ENCODE measurements at regions not wholly inside any gene's neighbourhood (a gene's known extent, or its start where the extent isn't known, plus 50 kb on each side); places are given as distances from the start of the nearest gene placed in this dataset.

- no peaks in the 10 kb centered on the region for H3F3A ChIP-seq (ENCODE audit: insufficient read depth, low read length)
- no peak overlapping the region for H2AFZ ChIP-seq (ENCODE audit: low read length)
- no peaks in the 10 kb centered on the region for H4K20me1 ChIP-seq (ENCODE audit: insufficient read depth, low read length)
- no peaks in the 10 kb centered on the region for H3K9me3 ChIP-seq (ENCODE audit: low read length)
- no peak overlapping the region for H3K4me3 ChIP-seq (ENCODE audit: low read depth, low read length, poor library complexity, severe bottlenecking)
- no peaks in the 10 kb centered on the region for H3K4me1 ChIP-seq (ENCODE audit: insufficient read depth, low read length, severe bottlenecking)
- no peaks in the 10 kb centered on the region for H3K36me3 ChIP-seq (ENCODE audit: insufficient read depth, low read length)
- no peaks in the 10 kb centered on the region for H3K9me2 ChIP-seq (ENCODE audit: low read depth, low read length)
- no peaks in the 10 kb centered on the region for H3K79me2 ChIP-seq (ENCODE audit: insufficient read depth, low read length)
- H3K27ac ChIP-seq (ENCODE audit: low read depth, low read length, poor library complexity, severe bottlenecking) = no peak overlapping the region
- no peaks in the 10 kb centered on the region for H3K27me3 ChIP-seq (ENCODE audit: insufficient read depth, low read length)
- H3K4me2 ChIP-seq (ENCODE audit: low read length) = no peak overlapping the region
- H3K9ac ChIP-seq (ENCODE audit: low read length) = no peak overlapping the region
- TF ChIP-seq EZH2 (IDR thresholded peaks at IDR 0.05; ENCODE audit: borderline replicate concordance, low read length) (no peak), CTCF (IDR thresholded peaks at IDR 0.05; ENCODE audit: low read length) (no peak)
These were observed 512.9 kb downstream of the HINT1 start for GRCh38 chr5:130652176-130652575.

DNA sequence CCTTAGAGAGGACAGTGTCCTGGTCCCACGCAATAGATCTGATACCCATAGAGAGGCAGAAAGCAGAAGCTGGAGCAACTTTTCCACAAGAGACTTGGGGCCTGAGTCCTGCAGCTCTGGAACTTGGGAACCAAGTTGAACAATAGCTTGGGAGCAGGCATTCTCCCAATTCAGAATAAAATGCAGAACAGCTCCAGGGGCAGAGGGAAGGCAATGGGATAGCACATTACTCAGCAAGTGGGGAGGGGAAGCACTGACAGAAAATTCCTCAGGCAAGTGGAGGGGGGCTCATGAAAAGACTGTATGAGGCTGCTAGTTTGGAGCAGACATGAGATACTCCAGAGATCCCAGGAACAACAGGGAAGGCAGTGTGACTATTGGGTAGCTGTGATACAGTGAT is 513.6 kb downstream of the HINT1 start:
- no peaks in the 10 kb centered on the region for H3K79me2 ChIP-seq (ENCODE audit: insufficient read depth, low read length)
- H3K9me2 ChIP-seq (ENCODE audit: low read depth, low read length) = no peaks in the 10 kb centered on the region
- no peaks in the 10 kb centered on the region for H3K9me3 ChIP-seq (ENCODE audit: low read length)
- no peak overlapping the region for H2AFZ ChIP-seq (ENCODE audit: low read length)
- H3K4me2 ChIP-seq (ENCODE audit: low read length) = no peak overlapping the region
- no peak overlapping the region for H3K4me3 ChIP-seq (ENCODE audit: low read depth, low read length, poor library complexity, severe bottlenecking)
- H3K9ac ChIP-seq (ENCODE audit: low read length) = no peak overlapping the region
- H3K27me3 ChIP-seq (ENCODE audit: insufficient read depth, low read length) = no peaks in the 10 kb centered on the region
- no peaks in the 10 kb centered on the region for H3F3A ChIP-seq (ENCODE audit: insufficient read depth, low read length)
- TF ChIP-seq EZH2 (IDR thresholded peaks at IDR 0.05; ENCODE audit: borderline replicate concordance, low read length) (no peak), CTCF (IDR thresholded peaks at IDR 0.05; ENCODE audit: low read length) (no peak)
- H3K4me1 ChIP-seq (ENCODE audit: insufficient read depth, low read length, severe bottlenecking) = no peaks in the 10 kb centered on the region
- H3K27ac ChIP-seq (ENCODE audit: low read depth, low read length, poor library complexity, severe bottlenecking) = no peak overlapping the region
- no peaks in the 10 kb centered on the region for H4K20me1 ChIP-seq (ENCODE audit: insufficient read depth, low read length)
- H3K36me3 ChIP-seq (ENCODE audit: insufficient read depth, low read length) = no peaks in the 10 kb centered on the region

- no peak overlapping the region for H3K4me2 ChIP-seq (ENCODE audit: low read length)
- H2AFZ ChIP-seq (ENCODE audit: low read length) = no peak overlapping the region
- H3K36me3 ChIP-seq (ENCODE audit: insufficient read depth, low read length) = no peaks in the 10 kb centered on the region
- TF ChIP-seq CTCF (IDR thresholded peaks at IDR 0.05; ENCODE audit: low read length) (no peak), EZH2 (IDR thresholded peaks at IDR 0.05; ENCODE audit: borderline replicate concordance, low read length) (no peak)
- no peak overlapping the region for H3K9ac ChIP-seq (ENCODE audit: low read length)
- H3K9me2 ChIP-seq (ENCODE audit: low read depth, low read length) = no peaks in the 10 kb centered on the region
- H3F3A ChIP-seq (ENCODE audit: insufficient read depth, low read length) = no peaks in the 10 kb centered on the region
- no peaks in the 10 kb centered on the region for H3K4me1 ChIP-seq (ENCODE audit: insufficient read depth, low read length, severe bottlenecking)
- no peak overlapping the region for H3K4me3 ChIP-seq (ENCODE audit: low read depth, low read length, poor library complexity, severe bottlenecking)
- no peak overlapping the region for H3K27ac ChIP-seq (ENCODE audit: low read depth, low read length, poor library complexity, severe bottlenecking)
- no peaks in the 10 kb centered on the region for H3K27me3 ChIP-seq (ENCODE audit: insufficient read depth, low read length)
- no peaks in the 10 kb centered on the region for H3K79me2 ChIP-seq (ENCODE audit: insufficient read depth, low read length)
- H4K20me1 ChIP-seq (ENCODE audit: insufficient read depth, low read length) = no peaks in the 10 kb centered on the region
- no peaks in the 10 kb centered on the region for H3K9me3 ChIP-seq (ENCODE audit: low read length)
These were observed 521.7 kb downstream of the HINT1 start for GRCh38 chr5:130643321-130643720.
